AG09319 (cell line): ENCODE measurements at regions not wholly inside any gene's neighbourhood (a gene's known extent, or its start where the extent isn't known, plus 50 kb on each side); places are given as distances from the start of the nearest gene placed in this dataset.

Experiments
- DNase-seq: peaks from one replicate; pipeline ENCODE4 v3.0.0-alpha.2; 2010; ENCODE audit warnings: low read depth; ENCODE audit errors: extremely low read depth
- CTCF ChIP-seq: IDR thresholded peaks from 2 replicates; pipeline ENCODE4 v1.5.1; 2011; ENCODE audit warnings: low read depth, mild to moderate bottlenecking, inconsistent platforms, low read length, moderate library complexity

DNA sequence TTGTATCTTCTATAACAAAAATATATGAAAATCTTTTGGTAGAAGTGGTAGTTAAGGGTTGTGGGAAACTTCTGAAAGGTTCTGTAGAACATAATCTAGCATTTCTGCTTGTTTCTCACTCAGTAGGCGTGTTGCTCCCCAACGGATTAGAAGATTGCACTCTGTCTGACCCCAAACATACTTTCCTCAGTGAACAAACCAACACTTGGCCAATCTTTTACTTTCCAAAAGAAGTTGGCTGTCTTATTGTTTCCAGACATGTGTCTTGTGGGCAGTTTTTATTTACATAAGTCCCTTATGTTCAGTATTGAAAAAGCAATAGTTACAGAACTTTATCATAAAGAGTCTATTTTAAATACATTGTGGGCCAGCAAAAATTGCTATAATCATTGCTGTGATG, 312.8 kb upstream of the EPHA5 start:
- no peak for DNase-seq
- TF ChIP-seq CTCF: no peak

- no peak for TF ChIP-seq CTCF
- DNase-seq: no peak
These were observed 306.0 kb upstream of the EPHA5 start for GRCh38 chr4:65976287-65976686.

DNA sequence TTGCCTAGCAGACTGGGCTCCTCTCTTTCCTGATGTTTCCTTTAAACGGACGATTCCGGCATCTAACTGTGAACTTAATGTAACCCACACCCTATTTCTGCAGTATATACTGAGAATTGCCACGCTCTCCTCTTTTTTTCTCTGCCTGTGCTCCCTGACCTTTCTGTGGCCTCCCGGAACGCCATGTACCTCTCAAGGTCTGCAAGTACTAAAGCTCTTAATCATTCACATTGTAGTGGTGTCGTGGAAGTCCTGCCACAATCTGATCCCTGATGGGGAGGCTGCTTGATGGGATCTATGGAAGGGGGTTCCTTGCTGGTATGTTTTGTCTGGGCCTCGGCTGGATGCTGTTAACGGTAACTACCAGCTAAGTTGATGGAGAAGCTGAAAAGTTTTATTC, 302.9 kb upstream of the EPHA5 start:
- TF ChIP-seq CTCF: no peak
- no peak for DNase-seq

DNA sequence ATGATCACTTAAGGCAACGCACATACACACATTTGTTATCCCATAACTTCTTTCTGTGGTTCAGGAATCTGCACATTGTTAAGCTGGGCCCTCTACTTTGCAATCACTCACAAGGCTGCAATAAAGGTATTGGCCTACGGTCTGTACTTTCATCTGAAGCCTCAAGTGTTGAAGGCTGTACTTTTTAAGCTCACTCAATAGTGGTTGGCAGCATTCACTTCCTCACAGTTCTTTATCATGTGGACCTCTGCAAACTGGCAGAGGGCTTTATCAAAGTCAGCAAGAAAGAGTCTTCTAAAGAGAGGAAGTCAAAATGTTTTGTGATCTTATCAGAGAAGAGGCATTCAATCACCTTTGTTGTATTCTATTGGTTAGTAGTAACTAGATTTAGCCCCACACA, 301.4 kb upstream of the EPHA5 start:
- no peak for TF ChIP-seq CTCF
- DNase-seq: no peak

- no peak for DNase-seq
- no peak for TF ChIP-seq CTCF
These were observed 298.7 kb upstream of the EPHA5 start for GRCh38 chr4:65968831-65969558.

- TF ChIP-seq CTCF: no peak
- DNase-seq: no peak
These were observed 290.5 kb upstream of the EPHA5 start for GRCh38 chr4:65960751-65961150.

- no peak for DNase-seq
- no peak for TF ChIP-seq CTCF
These were observed 284.1 kb upstream of the EPHA5 start for GRCh38 chr4:65954416-65954815.
